Neural progenitor cell (in vitro differentiated cells): ENCODE measurements at regions not wholly inside any gene's neighbourhood (a gene's known extent, or its start where the extent isn't known, plus 50 kb on each side); places are given as distances from the start of the nearest gene placed in this dataset.
A peak's percentile ranks its signal among the peaks of the same experiment; 100 is the strongest.

Experiments used
- DNase-seq: peaks from one replicate; pipeline ENCODE4 v3.0.0-alpha.2; 2016; ENCODE audit warnings: low spot score
- H2AFZ ChIP-seq: fragments of 200-600 bp; sonication (generic); replicated peaks from 2 replicates; pipeline ENCODE4 v1.6.1; 2016; ENCODE audit warnings: antibody characterized with exemption
- H3F3A ChIP-seq: fragments of 200-600 bp; sonication (generic); 2 replicates; pipeline ENCODE4 v1.6.1; 2016; ENCODE audit warnings: antibody characterized with exemption, low read depth
- H3K27ac ChIP-seq: fragments of 200-600 bp; sonication (generic); 2 replicates; pipeline ENCODE4 v1.5.1; 2016; ENCODE audit warnings: mild to moderate bottlenecking
- H3K27me3 ChIP-seq: fragments of 200-600 bp; sonication (generic); 2 replicates; pipeline ENCODE4 v1.6.1; 2016; ENCODE audit warnings: mild to moderate bottlenecking, moderate library complexity
- H3K36me3 ChIP-seq: fragments of 200-600 bp; sonication (generic); 2 replicates; pipeline ENCODE4 v1.5.1; 2016
- H3K4me1 ChIP-seq: fragments of 200-600 bp; sonication (generic); 2 replicates; pipeline ENCODE4 v1.6.1; 2016; ENCODE audit warnings: mixed run types
- H3K4me2 ChIP-seq: fragments of 200-600 bp; sonication (generic); 2 replicates; pipeline ENCODE4 v1.6.1; 2016
- H3K4me3 ChIP-seq: fragments of 200-600 bp; sonication (generic); 2 replicates; pipeline ENCODE4 v1.5.1; 2016
- H3K79me2 ChIP-seq: fragments of 200-600 bp; sonication (generic); 2 replicates; pipeline ENCODE4 v1.6.1; 2016; ENCODE audit warnings: low read depth
- H3K9ac ChIP-seq: fragments of 200-600 bp; sonication (generic); 2 replicates; pipeline ENCODE4 v1.6.1; 2016
- H3K9me3 ChIP-seq: fragments of 200-600 bp; sonication (generic); 2 replicates; pipeline ENCODE4 v1.5.1; 2016; ENCODE audit warnings: low read depth
- H4K20me1 ChIP-seq: fragments of 200-600 bp; sonication (generic); 2 replicates; pipeline ENCODE4 v1.6.1; 2016; ENCODE audit warnings: low read depth
- H3K27ac Mint-ChIP-seq: 3 replicates; pipeline ENCODE4 v1.8.0; 2021; ENCODE audit warnings: mixed read lengths
- H3K27me3 Mint-ChIP-seq: 2 replicates; pipeline ENCODE4 v1.8.0; 2022; ENCODE audit warnings: low read depth, mild to moderate bottlenecking, inconsistent platforms, moderate library complexity, mixed read lengths; ENCODE audit not compliant: insufficient read depth
- H3K36me3 Mint-ChIP-seq: 3 replicates; pipeline ENCODE4 v1.8.0; 2021; ENCODE audit warnings: mixed read lengths
- H3K4me1 Mint-ChIP-seq: 3 replicates; pipeline ENCODE4 v1.8.0; 2021; ENCODE audit warnings: mixed read lengths
- H3K4me3 Mint-ChIP-seq: 3 replicates; pipeline ENCODE4 v1.8.0; 2021; ENCODE audit warnings: mild to moderate bottlenecking, moderate library complexity, mixed read lengths
- H3K9me3 Mint-ChIP-seq: 3 replicates; pipeline ENCODE4 v1.8.0; 2020; ENCODE audit warnings: mixed read lengths
- CTCF ChIP-seq: fragments of 200-600 bp; sonication (generic); IDR thresholded peaks from 2 replicates; pipeline ENCODE4 v1.5.1; 2017; ENCODE audit warnings: antibody characterized with exemption, mild to moderate bottlenecking
- EZH2 ChIP-seq: fragments of 200-600 bp; sonication (generic); IDR thresholded peaks from 2 replicates; pipeline ENCODE4 v1.6.1; 2017; ENCODE audit warnings: antibody characterized with exemption, mild to moderate bottlenecking, moderate library complexity
- EZH2phosphoT487 ChIP-seq: fragments of 200-600 bp; sonication (generic); IDR thresholded peaks from 2 replicates; pipeline ENCODE4 v1.6.1; 2017; ENCODE audit warnings: antibody characterized with exemption

GRCh38 chr6:137413482-137413881 lies 80.7 kb downstream of the OLIG3 start:
- peaks cover 7% of the 10 kb centered on the region for H3K27me3 ChIP-seq
- no peak overlapping the region for H3K27ac ChIP-seq
- peaks cover 60% of the 10 kb centered on the region for H3K4me1 Mint-ChIP-seq

GRCh38 chr6:137412562-137412961 lies 81.6 kb downstream of the OLIG3 start:
- Histone ChIP-seq H3K4me1 (peaks cover 36% of the 10 kb centered on the region), H3K9ac (no peak overlapping the region), H3K9me3 (no peaks in the 10 kb centered on the region), H3K27ac (no peak overlapping the region), H3K79me2 (no peaks in the 10 kb centered on the region), H3K27me3 (peaks cover 7% of the 10 kb centered on the region), H4K20me1 (no peaks in the 10 kb centered on the region), H3F3A (no peaks in the 10 kb centered on the region), H3K36me3 (no peaks in the 10 kb centered on the region), H3K4me2 (no peak overlapping the region), H2AFZ (no peak overlapping the region), H3K4me3 (no peak overlapping the region)
- Mint-ChIP-seq H3K9me3 (peaks cover 5% of the 10 kb centered on the region), H3K27ac (no peak overlapping the region), H3K36me3 (no peaks in the 10 kb centered on the region), H3K27me3 (peaks cover 2% of the 10 kb centered on the region), H3K4me1 (peaks cover 51% of the 10 kb centered on the region), H3K4me3 (no peak overlapping the region)
- TF ChIP-seq EZH2phosphoT487 = no peak
- no peak for TF ChIP-seq EZH2
- no peak for TF ChIP-seq CTCF
- DNase-seq = no peak

More at GRCh38 chr6:137413482-137413881, 80.7 kb downstream of the OLIG3 start:
- TF ChIP-seq EZH2 (no peak), EZH2phosphoT487 (no peak), CTCF (no peak)
- no peaks in the 10 kb centered on the region for H4K20me1 ChIP-seq
- H3K36me3 ChIP-seq = no peaks in the 10 kb centered on the region
- H2AFZ ChIP-seq = no peak overlapping the region
- H3K27ac Mint-ChIP-seq = peak overlapping the region; percentile 50
- DNase-seq = peak; percentile 42
- H3K9me3 Mint-ChIP-seq = no peaks in the 10 kb centered on the region
- peak overlapping the region; percentile 22 for H3K4me3 Mint-ChIP-seq
- no peak overlapping the region for H3K4me3 ChIP-seq
- H3K27me3 Mint-ChIP-seq = peaks cover 4% of the 10 kb centered on the region
- H3K9ac ChIP-seq = no peak overlapping the region
- H3K4me2 ChIP-seq = peak overlapping the region; percentile 12
- H3F3A ChIP-seq = no peaks in the 10 kb centered on the region
- H3K36me3 Mint-ChIP-seq = no peaks in the 10 kb centered on the region
- no peaks in the 10 kb centered on the region for H3K79me2 ChIP-seq
- no peaks in the 10 kb centered on the region for H3K9me3 ChIP-seq
- peaks cover 36% of the 10 kb centered on the region for H3K4me1 ChIP-seq

GRCh38 chr6:137409266-137409777 lies 84.9 kb downstream of the OLIG3 start:
- Histone ChIP-seq H3K9ac (no peak overlapping the region), H2AFZ (no peak overlapping the region), H3K36me3 (no peaks in the 10 kb centered on the region), H3F3A (no peaks in the 10 kb centered on the region), H3K4me3 (no peak overlapping the region), H3K27ac (no peak overlapping the region), H3K9me3 (no peaks in the 10 kb centered on the region), H3K4me2 (no peak overlapping the region), H3K79me2 (no peaks in the 10 kb centered on the region), H3K27me3 (peaks cover 2% of the 10 kb centered on the region), H4K20me1 (no peaks in the 10 kb centered on the region), H3K4me1 (peaks cover 14% of the 10 kb centered on the region)
- Mint-ChIP-seq H3K27me3 (peaks cover 2% of the 10 kb centered on the region), H3K27ac (no peak overlapping the region), H3K36me3 (no peaks in the 10 kb centered on the region), H3K9me3 (peaks cover 12% of the 10 kb centered on the region), H3K4me1 (peaks cover 21% of the 10 kb centered on the region), H3K4me3 (no peak overlapping the region)
- DNase-seq = no peak
- TF ChIP-seq CTCF = no peak
- no peak for TF ChIP-seq EZH2
- no peak for TF ChIP-seq EZH2phosphoT487
